ENCODE measurements at regions not wholly inside any gene's neighbourhood (a gene's known extent, or its start where the extent isn't known, plus 50 kb on each side); places are given as distances from the start of the nearest gene placed in this dataset.

DNA sequence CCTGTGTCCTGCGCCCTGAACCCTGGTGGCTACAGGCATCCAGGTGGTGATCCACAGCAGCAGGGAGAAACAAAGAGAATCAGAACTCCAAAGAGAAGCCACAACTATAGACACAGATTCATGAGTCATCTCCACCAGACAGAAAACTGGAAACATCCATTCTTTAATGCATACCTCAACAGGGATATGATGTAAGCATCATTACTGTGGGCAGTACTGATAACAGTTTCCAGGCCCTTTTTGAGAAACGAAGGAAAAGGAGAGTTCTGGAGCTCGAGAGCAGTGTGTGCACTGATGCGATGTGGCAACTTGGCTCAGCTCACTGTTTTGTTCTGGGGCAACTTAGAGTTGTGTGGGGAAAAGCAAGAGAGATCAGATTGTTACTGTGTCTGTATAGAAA is 215.6 kb upstream of the ADAMTS16 start:
- no peak for TF ChIP-seq L3MBTL2 (conservative IDR thresholded peaks at IDR 0.05)
- TF ChIP-seq ELF4 (IDR thresholded peaks at IDR 0.05) = no peak

All from HEK293T (cell line).